Astrocyte of the cerebellum (primary cell): ENCODE measurements at regions not wholly inside any gene's neighbourhood (a gene's known extent, or its start where the extent isn't known, plus 50 kb on each side); places are given as distances from the start of the nearest gene placed in this dataset.
"Not testable (repeated sequence)": the region's sequence is repeated elsewhere in the genome, so short reads cannot be mapped to it uniquely, and the experiment has no call there.

Experiments used
- DNase-seq: peaks from one replicate; pipeline ENCODE4 v3.0.0-alpha.2; 2011; ENCODE audit warnings: low read depth
- H3K4me3 ChIP-seq: 2 replicates; pipeline ENCODE4 v1.5.1; 2011; ENCODE audit warnings: mild to moderate bottlenecking, low read depth, low read length, moderate library complexity
- in situ Hi-C: cut with HindIII; loops from 2 replicates; pipeline ENCODE4 v1.10.0; 2017; ENCODE audit warnings: low sequenced_read_pairs
- TF ChIP-seq, protein P1 (sequence below): IDR thresholded peaks from 2 replicates; pipeline ENCODE4 v1.5.1; 2012; ENCODE audit warnings: low read length, low read depth, moderate library complexity, mild to moderate bottlenecking; ENCODE audit errors: missing control alignments

DNA sequence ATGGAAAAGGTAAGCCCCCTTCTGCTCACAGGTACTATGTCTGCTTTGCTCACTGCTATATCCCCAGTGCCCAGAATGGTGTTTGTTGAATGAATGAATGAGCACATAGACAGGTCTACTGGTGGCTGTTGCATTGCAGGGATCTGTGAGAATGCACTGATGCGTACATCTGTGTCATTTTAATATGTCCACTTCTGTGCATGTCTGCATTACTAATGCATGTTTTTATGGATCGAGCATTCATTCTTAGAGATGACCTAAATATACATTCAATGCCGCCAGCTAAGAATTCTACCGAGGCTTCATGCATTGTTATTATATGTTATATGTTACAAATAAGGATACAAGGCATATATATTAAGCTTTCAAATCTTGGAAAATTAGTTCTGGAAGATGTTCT lies 73.8 kb downstream of the SPRING1 start:
- no peak for DNase-seq
- TF ChIP-seq, protein P1, sequence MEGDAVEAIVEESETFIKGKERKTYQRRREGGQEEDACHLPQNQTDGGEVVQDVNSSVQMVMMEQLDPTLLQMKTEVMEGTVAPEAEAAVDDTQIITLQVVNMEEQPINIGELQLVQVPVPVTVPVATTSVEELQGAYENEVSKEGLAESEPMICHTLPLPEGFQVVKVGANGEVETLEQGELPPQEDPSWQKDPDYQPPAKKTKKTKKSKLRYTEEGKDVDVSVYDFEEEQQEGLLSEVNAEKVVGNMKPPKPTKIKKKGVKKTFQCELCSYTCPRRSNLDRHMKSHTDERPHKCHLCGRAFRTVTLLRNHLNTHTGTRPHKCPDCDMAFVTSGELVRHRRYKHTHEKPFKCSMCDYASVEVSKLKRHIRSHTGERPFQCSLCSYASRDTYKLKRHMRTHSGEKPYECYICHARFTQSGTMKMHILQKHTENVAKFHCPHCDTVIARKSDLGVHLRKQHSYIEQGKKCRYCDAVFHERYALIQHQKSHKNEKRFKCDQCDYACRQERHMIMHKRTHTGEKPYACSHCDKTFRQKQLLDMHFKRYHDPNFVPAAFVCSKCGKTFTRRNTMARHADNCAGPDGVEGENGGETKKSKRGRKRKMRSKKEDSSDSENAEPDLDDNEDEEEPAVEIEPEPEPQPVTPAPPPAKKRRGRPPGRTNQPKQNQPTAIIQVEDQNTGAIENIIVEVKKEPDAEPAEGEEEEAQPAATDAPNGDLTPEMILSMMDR = no peak
- H3K4me3 ChIP-seq = no peak overlapping the region
- in situ Hi-C loops = no loop called here

DNA sequence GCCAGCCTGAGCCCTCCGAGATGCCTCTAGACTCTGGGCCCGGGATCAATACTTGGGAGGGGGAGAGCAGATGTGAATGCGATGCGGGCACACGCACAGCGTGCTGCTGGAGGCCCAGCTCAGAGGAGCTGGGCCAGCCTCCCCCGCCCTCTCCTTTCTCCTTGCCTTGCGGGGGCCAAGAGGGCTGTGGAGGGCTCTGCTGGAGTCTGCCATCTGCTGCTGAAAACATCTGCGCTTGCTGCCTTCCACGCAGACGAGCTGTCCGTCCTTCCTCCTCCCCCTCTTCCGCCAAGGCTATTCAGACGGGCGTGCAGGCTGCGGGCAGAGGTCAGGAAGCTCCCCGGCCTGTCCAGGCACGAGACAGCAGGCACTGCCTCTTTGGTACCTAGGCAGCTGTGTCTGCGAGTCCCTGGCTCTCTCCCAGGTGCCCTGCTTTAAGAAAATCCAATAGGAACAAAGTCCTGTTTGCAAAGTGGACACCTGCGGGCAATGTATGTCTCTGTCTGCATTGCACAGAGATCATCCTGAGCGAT lies 75.2 kb downstream of the SPRING1 start:
- in situ Hi-C loops = no loop called here
- TF ChIP-seq, protein P1 = no peak
- H3K4me3 ChIP-seq = no peak overlapping the region
- no peak for DNase-seq

DNA sequence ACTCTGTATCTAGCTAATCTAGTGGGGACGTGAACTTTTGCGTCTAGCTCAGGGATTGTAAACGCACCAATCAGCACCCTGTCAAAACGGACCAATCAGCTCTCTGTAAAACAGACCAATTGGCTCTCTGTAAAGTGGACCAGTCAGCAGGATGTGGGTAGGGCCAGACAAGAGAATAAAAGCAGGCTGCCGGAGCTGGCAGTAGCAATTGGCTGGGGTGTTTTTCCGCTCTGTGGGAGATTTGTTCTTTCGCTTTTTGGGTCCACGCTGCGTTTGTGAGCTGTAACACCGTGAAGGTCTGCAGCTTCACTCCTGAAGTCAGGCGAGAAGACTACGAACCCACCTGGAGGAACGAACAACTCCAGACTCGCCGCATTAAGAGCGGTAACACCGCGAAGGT lies 76.5 kb downstream of the SPRING1 start:
- TF ChIP-seq, protein P1 = no peak
- no peak overlapping the region for H3K4me3 ChIP-seq
- in situ Hi-C loops = no loop called here
- no peak for DNase-seq

DNA sequence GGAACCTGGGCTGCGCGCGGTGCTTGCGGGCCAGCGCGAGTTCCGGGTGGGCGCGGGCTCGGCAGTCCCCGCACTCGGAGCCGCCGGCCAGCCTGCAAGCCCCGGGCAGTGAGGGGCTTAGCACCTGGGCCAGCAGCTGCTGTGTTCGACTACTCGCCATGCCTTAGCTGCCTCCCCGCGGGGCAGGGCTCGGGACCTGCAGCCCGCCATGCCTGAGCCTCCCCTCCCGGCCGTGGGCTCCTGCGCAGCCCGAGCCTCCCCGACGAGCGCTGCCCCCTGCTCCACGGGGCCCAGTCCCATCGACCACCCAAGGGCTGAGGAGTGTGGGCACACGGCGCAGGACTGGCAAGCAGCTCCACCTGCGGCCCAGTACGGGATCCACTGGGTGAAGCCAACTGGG lies 77.1 kb downstream of the SPRING1 start:
- in situ Hi-C loops = not testable (repeated sequence)

DNA sequence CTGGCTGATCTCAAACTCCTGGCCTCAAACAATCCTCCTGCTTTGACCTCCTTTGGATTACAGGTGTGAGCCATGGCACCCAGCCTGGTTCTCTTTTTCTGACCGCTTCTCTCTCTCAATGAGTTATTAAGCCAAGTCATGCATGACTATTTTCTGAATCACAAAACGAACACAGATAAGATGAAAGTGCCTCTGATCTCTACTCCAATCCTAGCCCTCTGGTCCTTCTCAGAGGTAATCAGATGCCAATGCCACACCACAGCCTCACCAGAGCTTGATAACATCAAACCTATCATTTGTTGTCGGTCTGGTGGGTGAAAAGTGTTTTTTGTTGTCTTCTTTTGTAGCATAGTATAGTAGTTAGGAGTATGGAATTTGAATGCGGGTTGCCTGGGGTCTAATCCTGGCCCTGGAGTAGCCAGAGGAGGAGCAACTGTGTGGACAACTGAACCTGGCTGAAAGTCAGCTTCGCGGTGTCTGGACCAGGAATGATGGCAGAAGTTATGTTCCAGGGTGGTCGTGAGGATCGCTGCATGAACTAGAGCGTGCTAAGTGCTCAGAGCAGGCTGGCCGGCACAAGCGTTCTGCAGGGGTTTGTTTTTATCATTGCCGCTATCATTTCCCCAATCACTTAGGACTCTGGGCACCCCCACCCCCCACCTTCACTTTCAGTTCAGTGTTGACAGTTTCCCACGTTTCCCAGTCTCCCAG lies 77.9 kb downstream of the SPRING1 start:
- H3K4me3 ChIP-seq = no peak overlapping the region
- DNase-seq = no peak
- TF ChIP-seq, protein P1 = no peak
- in situ Hi-C loops = no loop called here

More for the DNA sequence above, 77.1 kb downstream of the SPRING1 start:
- DNase-seq, H3K4me3 ChIP-seq: not testable (repeated sequence)

DNA sequence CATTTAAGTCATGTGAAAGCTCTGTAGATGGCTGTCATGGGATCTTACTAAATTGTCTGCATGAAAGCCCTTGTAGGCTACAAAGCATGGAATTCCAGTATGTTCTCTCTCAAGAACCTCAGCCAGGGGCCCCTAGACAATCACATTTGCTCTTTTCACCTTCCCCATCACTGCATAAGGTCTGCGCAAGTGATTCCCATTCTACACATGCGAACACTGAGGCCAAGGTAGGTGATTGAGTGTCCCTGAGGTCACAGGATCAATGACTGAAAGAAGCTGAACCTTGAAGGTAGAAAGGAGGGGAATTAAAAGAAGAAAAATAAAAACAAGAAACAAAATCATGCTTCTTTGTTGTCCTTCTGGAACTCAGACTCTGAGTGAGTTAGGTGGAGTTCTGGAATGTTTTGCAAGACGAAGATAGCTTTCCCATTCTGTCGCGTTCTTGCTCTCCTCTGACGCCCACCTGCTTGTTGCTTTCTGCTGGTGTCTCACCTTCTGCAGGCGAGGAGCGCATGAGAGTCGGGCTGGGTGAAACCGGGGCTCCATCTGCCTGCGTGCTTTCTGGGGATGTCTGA lies 79.9 kb downstream of the SPRING1 start:
- TF ChIP-seq, protein P1 = no peak
- no peak for DNase-seq
- no peak overlapping the region for H3K4me3 ChIP-seq
- in situ Hi-C loops = no loop called here

DNA sequence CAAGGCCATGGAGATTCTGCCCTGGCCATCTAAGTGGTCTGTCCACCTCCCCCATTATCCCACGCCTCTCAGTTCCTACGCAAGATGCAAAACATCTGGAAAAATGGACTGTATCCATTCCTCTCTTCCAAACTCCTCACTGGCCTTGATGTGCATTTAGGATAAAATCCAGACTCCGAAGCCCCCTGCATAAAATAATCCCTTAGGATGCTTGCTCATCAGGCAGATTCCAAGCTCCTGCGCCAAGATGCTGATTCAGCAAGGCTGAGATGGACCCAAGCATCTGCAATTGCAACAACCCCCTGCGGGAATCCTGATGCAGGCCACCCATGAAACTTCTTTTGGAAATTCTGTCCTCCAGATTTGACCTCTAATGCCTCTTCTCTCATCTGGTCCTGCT lies 81.6 kb downstream of the SPRING1 start:
- in situ Hi-C loops = no loop called here
- TF ChIP-seq, protein P1 = no peak
- no peak for DNase-seq
- H3K4me3 ChIP-seq = no peak overlapping the region
